GM11168 (cell line): ENCODE measurements at regions not wholly inside any gene's neighbourhood (a gene's known extent, or its start where the extent isn't known, plus 50 kb on each side); places are given as distances from the start of the nearest gene placed in this dataset.

ENCODE experiments used
- in situ Hi-C: fragments of 300-500 bp; cut with MboI; formaldehyde crosslinking; loops from one replicate; pipeline ENCODE4 v1.12.0; 2022; ENCODE audit warnings: low sequenced_read_pairs; ENCODE audit not compliant: unreplicated experiment

DNA sequence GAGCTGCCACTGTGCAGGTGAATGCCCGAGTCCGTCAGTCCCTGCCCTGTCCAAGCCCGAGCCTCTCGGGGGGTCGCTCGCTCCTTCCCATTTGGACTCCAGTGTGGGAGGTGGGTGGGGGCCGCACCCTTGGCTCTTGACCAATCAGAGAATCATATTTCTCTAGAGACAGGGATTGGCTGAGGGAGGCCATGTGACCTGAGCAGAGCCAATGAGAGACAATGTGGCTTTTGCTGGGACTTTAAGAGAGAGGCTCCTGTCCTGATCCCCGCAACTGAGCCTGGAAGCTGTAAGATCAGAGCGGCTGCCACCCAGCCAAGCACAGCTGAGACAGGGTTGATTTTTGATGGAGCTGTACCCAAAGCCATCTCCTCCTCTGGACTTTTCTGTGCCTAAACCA is 199.3 kb downstream of the TFAP2C start:
- in situ Hi-C loops: no loop called here

DNA sequence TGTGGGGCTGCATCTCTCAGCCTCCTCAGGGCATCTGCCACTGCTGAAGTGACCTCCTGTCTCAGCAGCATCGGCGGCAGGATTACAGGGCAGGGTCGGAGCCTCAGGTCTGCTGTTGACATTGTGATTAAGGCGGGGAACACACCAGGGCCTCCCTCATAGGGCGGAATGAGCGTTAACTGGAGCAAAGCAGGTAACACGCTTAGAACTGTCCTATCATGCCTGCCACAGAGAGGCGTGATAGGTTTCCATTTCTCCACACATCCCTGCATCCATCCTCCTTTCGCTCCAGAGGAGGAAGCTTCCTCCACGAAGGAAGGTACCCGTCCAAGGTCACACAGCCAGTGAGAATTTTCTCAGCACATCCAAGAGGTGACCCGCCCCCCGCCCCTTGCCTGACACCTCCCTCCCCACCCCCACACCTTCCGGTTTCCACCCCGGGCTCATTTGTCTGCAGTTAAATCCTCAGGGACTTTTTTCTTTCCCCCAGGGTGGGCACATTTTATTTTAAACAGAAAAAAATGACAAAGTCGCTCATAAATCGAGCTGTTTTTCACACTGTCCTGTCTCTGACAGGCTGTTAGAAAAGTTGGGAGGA is 200.8 kb downstream of the TFAP2C start:
- in situ Hi-C loops: no loop called here

DNA sequence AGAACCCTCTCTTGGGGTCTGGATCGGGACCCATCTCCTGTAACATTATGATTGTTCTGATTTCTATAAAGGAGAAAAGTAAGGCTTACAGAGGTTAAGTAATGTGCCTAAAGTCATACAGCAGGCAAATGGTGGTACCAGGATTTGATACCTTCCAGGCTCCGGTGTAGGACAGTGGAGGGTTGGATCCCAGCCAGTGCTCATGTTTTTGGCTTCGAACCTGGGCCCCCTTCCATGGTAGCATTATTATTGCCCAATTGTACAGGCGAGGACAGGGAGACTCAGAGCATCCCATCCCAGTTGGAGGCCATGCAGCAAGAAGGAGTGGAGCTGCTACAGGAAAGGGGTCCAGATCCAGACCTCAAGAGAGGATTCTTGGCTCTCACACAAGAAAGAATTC is 202.7 kb downstream of the TFAP2C start:
- in situ Hi-C loops: no loop called here

DNA sequence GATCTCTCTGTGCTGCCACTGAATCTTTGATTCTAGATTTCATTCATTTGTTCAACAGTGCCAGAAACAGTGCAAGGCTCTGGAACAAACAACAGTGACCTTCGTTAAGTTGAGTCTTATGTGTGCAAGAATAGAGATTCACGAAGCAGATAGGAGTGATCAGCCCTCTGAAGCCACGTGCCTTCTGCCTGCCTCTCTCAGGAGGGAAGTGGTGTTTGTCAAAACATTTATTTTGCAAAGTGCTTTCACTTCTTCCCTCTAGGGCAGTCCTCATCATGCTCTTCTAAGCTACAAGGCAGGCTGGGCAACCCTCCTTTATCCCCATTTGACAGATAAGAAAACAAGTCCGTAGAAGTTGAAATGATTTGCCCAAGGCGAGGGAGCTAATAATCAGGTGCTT is 204.3 kb downstream of the TFAP2C start:
- in situ Hi-C loops: no loop called here

DNA sequence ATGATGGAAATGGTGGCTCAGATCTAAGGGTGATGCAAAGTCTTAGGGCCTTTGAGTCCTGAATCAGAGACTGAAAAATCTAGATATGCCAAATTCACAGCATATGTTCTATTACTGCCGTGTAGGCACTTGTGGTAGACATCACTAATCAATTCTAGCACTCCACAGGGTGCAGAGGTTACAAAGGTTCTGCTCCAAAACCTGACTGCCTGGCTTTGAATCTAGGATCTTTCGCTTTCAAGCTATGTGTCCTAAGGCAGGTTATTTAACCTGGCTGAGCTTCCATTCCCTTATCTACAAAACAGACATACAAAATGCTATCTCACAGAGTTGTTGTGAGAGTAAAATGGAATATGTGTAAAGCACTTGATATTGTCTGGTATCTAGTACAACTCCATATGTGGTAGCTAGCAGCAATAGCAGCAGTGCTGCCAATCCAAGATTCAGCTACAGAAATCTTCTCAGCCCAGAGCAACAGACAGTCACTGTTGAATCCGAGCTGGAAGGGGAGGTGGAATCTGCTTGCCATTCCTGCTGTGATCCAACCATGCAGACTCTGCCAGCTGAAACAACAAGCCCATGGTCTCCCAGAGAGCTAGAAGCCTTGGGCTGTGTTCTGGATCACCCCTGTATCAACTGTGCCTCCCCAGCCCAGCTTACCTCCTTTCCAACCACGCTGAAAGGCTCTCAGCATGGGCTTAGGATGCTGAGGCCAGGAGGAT is 206.9 kb downstream of the TFAP2C start:
- in situ Hi-C loops: no loop called here

DNA sequence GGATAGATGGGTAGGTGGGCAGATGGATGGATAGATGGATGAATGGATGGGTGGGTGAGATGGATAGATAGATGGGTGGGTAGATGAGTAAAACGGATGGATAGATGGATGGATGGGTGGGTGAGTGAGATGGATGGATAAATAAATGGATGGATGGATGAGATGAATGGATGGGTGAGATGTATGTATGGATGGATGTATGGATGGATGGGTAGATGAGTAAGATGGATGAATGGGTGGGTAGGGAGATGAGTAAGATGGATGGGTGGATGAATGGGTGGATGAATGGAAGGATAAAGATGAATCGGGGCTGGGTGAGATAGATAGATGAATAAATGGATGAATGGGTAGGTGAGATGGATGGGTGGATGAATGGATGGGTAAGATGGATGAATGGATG is 210.1 kb downstream of the TFAP2C start:
- in situ Hi-C loops: no loop called here

DNA sequence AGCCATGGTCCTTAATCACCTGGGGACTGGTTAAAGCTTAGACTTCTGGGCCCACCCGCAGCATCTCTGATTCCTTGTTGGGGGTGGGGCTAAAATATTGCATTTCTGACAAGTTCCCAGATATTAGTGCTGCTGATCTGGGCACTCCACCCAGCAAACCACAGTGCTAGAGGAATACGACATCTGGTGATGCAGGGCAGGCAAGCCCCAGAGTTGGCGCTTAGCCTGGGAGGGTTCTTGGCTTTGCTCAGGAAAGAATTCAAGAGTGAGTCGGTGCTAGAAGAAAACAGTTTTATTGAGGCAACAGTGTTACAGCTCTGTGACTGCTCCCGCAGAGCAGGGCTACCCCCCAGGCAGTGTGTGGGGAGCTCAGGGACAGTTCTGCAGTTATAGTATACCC is 210.7 kb downstream of the TFAP2C start:
- in situ Hi-C loops: no loop called here

DNA sequence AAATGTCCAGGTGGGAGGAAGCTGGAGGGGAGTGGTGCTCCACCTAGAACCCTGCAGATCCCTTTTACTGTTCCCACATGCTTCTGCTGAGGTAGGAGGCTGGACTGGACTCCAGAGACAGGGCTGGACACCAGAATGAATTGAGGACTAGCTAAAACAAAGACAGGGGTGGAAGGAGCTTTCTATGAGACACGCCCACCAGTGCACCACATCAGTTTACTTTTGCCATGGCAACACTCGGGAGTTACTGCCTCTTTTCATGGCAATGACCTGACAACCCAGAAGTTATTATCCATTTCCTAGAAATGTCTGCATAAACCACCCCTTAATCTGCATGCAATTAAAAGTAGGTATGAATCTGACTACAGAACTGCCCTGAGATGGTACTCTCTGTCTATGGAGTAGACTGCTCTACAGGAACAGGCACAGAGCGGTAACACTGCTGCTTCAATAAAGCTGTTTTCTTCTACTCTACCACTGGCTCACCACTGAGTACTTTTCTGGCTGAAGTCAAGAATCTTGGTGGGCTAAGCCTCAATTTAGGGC is 211.7 kb downstream of the TFAP2C start:
- in situ Hi-C loops: no loop called here

DNA sequence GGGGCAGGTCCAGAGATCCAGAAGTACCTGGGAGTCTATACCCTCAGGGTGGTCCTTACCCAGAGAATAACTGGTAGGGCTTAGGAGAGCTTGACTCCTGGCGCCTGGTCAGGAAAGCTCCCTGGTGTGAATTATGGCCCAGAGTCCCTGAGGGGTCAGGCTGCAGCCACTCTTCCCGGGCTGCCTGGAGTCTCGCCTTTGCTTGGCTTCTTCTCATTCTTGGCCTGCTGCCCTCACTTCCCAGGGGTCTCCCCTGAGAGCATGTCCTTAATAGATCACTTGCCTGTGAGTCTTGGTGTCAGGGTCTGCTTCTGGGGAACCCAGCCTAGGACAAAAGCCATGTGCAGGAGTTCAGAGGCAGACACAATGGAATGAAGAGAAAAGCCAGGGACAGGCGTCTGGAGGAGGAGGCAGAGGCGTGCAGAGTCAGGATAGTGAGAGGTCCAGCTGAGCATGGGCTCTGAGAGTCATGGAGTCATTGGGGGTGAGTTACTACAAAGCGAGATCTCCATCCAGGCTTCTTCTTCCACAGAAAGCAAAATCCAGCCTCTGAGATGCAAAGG is 212.3 kb downstream of the TFAP2C start:
- in situ Hi-C loops: no loop called here

DNA sequence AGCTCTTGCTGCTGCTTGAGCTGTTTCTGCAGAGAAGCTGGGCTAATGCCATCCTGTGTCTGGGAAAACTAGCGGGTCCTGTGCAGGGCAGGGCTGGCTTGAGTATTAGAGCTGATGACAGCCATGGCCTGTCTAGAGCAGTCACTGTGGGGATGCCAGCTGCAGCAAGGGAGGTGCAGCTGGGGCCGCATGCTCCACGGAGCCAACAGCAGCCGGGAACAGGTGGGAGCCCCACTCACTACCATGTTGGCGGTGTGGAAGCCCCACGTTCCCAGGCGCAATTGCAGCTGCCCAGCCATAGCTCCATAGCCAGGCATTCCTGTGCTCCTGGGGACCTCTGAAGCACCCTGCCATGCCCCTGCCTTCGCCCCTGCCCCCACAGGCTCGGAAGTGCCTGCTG is 212.9 kb downstream of the TFAP2C start:
- in situ Hi-C loops: no loop called here

DNA sequence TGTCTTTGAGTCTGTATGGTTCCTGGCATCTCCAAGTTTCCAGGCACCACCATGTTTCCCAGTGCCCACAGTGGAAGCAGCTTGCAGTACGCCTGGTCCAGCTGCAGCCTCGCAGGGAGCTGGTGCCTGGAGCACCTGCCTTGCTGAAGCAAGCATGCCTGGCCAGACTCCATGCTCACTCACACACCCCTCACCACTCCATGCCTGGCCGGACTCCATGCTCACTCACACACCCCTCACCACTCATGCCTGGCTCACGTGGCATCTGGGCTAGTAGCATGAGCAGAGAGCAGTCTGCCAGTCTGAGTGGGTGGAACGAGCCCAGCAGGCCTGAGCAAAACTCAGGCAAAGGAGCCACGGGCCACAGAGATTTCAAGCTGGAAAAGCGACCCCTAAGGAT is 214.3 kb downstream of the TFAP2C start:
- in situ Hi-C loops: no loop called here

DNA sequence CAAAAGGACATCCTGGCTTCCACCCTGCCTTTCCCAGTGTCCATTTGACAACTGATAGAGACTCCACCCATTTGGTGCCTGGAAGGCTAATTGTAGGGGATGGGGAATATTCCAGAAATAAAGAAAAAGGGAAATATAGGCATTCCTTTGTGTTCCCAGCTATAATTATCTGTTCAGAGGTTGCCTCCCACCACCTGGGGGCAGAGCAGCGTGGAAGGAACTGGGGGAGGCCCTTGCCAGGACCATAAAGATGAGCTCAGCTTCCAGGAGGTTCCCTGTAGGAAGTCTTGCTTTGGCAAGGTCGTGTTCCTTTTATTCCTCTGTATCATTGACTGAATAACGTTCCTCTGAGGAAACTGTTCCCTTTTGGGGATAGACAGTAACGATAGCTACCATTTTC is 214.7 kb downstream of the TFAP2C start:
- in situ Hi-C loops: no loop called here

DNA sequence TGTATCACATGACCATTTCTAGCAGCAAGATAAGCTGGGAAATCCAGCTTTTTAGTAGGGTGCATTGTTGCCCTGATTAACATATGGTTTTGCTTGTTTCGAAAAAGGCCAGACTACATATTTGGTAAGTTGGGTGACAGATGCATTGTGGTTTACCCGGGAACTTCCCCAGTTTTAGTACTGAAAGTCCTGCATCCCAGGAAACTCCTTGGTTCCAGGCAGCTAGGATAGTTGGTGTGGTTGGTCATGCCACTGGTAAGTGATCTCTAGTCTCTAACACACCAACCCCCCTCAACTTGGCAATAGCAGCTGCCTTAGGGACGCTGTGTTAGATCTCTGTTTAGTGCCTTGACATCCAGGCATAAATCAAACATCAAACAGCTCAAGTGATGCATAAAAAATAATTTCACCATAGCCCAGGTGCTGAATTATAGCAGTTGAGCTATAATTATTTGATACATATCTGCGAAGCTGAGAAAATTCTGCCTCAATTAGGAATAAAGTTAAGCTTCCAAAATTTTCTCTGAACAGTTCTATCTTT is 216.5 kb downstream of the TFAP2C start:
- in situ Hi-C loops: no loop called here

DNA sequence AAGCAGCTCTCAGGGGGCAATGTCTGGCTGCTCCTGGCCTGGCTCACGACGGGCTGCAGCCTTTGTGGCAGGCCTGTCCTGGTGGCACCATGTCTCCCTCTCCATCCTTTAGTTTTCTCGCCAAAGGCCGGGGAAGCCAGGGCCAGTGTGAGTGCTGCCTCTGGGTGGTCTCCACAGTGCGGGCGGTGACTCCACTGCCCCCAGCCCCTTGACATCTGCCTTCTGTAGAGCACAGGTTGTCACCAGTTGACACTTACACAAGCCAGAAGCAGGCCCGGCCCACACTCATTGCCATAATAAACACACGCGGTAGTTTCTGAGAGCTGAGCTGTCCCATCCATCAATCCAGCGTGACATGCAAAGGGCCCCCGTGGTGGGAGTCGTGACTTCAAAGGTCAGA is 219.5 kb downstream of the TFAP2C start:
- in situ Hi-C loops: no loop called here

DNA sequence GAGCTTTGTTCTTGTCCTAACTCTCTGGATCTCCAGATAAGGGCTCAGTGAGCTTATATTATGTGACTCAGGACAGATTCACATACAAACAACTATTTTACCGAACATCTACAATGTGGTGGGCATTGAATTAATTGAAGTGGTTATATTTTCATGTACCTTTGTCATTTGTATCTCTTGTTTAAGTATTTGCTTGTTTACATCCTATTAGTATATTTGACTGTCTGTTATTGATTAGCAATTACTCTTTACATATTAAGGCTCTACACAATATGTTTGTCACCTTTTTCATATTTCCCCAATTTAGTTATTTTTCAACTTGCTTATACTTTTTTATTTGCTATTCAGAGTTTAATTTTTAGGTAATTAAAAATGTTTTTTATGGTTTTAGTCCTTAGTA is 222.4 kb downstream of the TFAP2C start:
- in situ Hi-C loops: no loop called here

DNA sequence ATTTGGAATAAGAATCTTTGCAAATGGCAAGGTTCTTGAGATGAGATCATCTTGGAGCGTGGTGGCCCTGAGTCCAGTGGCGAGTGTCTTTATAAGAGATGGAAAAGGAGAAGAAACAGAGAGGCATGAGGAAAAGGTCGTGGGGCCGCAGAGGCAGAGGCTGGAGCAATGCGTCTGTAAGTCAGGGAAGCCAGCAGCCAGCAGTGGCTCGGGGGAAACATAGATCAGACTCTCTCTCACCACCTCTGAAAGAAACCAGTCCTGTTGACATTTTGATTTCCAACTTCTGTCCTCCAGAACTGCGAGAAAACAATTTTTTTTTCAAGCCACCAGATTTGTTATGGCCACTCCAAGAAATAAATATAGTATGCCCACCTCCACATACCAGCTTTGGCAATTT is 226.6 kb downstream of the TFAP2C start:
- in situ Hi-C loops: no loop called here

DNA sequence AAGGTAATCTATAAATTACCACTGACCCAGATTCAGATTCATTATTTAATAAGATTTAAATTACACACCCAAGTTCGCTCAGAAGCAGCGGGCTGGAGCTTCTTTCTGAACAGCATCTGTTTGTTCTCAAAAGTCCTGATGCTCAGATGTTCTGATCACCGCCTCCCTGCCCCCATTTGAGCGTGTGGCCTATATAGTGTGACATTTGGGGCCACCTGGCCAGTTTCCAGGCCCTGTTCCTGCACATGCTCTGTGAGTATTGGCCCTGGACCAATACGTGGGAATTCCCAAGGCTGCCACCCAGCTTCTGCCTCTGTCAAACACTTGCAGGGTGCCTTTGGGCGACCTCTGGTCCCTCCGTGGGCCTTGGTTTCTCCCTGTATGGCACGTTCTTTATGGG is 228.8 kb downstream of the TFAP2C start:
- in situ Hi-C loops: no loop called here

DNA sequence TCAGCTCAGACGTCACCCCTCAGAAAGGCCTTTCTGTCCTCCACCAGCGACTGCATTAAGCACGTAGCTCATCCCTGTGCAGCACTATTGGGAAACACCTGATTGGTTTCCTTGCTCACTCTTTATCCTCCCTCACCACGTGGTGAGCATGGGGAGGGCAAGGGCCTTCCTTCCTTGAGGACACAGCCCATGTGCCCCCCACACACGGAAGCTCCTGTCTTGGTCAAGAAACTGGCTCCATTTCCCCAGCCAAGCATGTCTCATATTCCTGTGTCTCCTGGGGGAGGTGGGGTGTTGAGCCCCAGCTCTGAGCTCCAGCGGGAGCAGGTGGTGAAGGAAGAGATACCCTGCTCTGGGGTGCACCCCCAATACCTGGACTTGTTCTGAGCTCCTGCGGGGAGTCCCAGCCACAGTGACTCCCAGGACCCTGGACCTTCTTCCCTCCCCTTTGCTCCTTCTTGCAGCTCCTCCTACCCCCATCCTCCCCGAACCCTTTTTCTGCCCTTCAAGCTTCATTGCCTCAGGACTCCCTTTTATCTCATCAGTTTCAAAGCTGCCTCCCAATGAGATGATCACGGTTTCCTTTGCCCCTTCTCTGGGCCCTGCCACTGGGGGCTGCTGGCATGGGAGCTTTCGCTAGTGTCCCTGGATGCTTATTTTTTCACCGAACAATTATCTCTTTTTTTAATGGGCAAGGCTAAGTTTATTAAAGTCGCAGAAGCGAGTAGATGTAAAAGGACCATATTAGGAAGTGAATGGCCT is 230.1 kb downstream of the TFAP2C start:
- in situ Hi-C loops: no loop called here

DNA sequence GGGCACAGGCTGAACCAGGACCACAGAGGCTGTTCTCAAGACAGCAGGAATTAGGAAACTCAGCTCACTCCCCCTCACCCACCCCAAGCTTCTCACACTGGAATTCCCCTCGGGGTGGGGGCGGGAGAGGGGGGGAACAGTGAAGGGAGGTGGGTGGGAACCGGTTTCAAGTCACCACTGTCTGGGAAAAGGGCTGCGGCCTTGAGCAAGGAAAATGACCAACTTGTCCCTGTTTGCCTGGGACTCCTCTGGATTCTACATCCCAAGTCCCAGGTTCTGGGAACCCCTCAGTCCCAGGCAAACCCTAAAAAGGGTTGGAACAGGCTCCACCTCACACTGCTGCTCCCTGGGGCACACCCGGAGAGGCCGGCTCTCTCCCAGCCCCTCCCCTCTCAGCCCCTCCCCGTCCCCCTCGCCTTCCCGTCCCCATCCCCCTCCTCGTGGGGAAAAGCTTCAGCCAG is 230.7 kb downstream of the TFAP2C start:
- in situ Hi-C loops: no loop called here

DNA sequence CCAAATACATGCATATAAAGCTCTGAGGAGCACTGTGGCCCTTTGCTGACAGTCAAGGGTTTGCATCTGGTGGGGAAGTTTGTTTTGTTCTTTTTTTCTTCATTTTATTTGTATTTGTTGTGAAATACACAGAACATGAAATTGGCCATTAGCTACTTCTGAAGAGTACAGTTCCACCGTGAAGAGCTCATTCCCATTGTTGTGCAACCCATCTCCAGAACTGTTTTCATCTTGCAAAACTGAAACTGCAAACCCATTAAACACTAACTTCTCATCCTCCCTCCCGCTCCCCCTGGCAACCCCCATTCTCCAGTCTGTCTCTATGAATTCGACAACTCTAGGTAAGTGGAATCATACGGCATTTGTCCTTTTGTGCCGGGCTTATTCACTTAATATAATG is 231.3 kb downstream of the TFAP2C start:
- in situ Hi-C loops: no loop called here

DNA sequence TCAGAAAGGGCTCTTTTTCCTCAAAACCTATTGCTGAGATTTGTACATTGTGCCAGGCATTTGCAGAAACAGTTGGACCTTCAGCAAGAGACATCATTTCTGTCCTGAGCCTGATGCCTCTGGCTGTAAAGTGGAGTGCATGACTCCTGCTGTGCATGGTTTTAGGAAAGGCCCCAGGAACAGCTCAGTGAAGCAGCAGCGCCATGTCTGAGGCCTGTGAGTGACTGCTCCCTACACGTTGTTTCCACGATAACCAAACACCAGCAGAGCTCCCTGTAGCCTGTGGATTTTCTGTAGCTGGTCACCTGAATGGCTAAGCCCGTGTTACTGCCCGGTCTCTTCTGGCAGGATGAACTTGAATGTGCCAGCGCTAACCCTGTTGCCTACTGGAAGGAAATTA is 232.5 kb downstream of the TFAP2C start:
- in situ Hi-C loops: no loop called here
